ENCODE measurements at regions not wholly inside any gene's neighbourhood (a gene's known extent, or its start where the extent isn't known, plus 50 kb on each side); places are given as distances from the start of the nearest gene placed in this dataset.

DNA sequence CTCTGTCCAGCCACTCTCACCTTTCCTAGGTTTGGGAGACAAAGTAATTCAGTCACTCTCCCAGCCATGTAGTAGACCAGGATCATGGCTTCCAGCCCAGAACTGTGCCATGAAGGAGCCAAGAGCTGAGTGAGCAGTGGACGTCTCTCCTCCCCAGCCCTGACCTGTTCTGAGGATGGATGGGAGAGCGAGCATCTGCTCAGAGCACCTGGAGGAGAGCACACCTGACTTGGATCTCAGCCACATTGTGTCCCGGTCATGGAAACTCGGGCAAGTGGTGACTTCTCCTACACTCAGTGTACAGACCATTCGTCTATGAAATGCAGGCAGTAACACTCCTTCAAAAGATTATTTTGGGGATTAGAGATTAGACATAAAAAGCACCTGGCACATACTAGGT lies 299.7 kb downstream of the TNS1 start:
- POLR2A ChIA-PET = no interaction called here

More for the DNA sequence above, 299.7 kb downstream of the TNS1 start:
- Histone ChIP-seq H2AFZ (ENCODE audit: low read length) (no peak overlapping the region), H3K27ac (ENCODE audit: extremely low read length, insufficient read depth, low read length) (no peak overlapping the region), H3K9ac (ENCODE audit: insufficient read depth, low read depth, low read length) (no peak overlapping the region), H3K79me2 (ENCODE audit: insufficient read depth, low read length) (no peaks in the 10 kb centered on the region), H3K9me3 (ENCODE audit: low read length) (no peaks in the 10 kb centered on the region), H3K4me1 (ENCODE audit: insufficient read depth, low read length) (no peaks in the 10 kb centered on the region), H3K4me3 (replicated peaks in 1 of 3; ENCODE audit: insufficient read depth in 1 of 3, low read depth in 2 of 3, low read length in 3 of 3) (no peak overlapping the region), H3K4me2 (ENCODE audit: low read depth, low read length) (no peak overlapping the region), H4K20me1 (ENCODE audit: insufficient read depth, low read length) (peaks cover 13% of the 10 kb centered on the region; the same call in 1 of the 2 replicates), H3K27me3 (ENCODE audit: control insufficient read depth in 1 of 2, insufficient read depth in 2 of 2, low read length in 2 of 2) (peaks cover under 1 to 6% of the 10 kb centered on the region in 2 experiments; a peak in 3 of 5 replicates), H3K36me3 (replicated peaks in 1 of 2; ENCODE audit: control insufficient read depth in 1 of 2, insufficient read depth in 2 of 2, low read length in 2 of 2) (no peaks in the 10 kb centered on the region)
- TF ChIP-seq, protein P1, sequence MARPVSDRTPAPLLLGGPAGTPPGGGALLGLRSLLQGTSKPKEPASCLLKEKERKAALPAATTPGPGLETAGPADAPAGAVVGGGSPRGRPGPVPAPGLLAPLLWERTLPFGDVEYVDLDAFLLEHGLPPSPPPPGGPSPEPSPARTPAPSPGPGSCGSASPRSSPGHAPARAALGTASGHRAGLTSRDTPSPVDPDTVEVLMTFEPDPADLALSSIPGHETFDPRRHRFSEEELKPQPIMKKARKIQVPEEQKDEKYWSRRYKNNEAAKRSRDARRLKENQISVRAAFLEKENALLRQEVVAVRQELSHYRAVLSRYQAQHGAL (CRISPR knock-in tag; IDR thresholded peaks at IDR 0.05; ENCODE audit: not compliant biosample characterization) = no peak
- TF ChIP-seq MXI1 (IDR thresholded peaks at IDR 0.05; ENCODE audit: borderline replicate concordance, low read depth, low read length) (no peak), NCOA2 (CRISPR knock-in tag; IDR thresholded peaks at IDR 0.05) (no peak), ZFY (CRISPR knock-in tag; IDR thresholded peaks at IDR 0.05) (no peak), ZNF350 (CRISPR knock-in tag; IDR thresholded peaks at IDR 0.05; ENCODE audit: borderline replicate concordance, low read depth) (no peak), DNMT3B (CRISPR knock-in tag; conservative IDR thresholded peaks at IDR 0.05) (no peak), ISL2 (CRISPR knock-in tag; IDR thresholded peaks at IDR 0.05) (no peak), NR2F1 (CRISPR knock-in tag; IDR thresholded peaks at IDR 0.05) (no peak), ZNF253 (CRISPR knock-in tag; IDR thresholded peaks at IDR 0.05; ENCODE audit: borderline replicate concordance) (no peak)
- TF ChIP-seq, protein P2, sequence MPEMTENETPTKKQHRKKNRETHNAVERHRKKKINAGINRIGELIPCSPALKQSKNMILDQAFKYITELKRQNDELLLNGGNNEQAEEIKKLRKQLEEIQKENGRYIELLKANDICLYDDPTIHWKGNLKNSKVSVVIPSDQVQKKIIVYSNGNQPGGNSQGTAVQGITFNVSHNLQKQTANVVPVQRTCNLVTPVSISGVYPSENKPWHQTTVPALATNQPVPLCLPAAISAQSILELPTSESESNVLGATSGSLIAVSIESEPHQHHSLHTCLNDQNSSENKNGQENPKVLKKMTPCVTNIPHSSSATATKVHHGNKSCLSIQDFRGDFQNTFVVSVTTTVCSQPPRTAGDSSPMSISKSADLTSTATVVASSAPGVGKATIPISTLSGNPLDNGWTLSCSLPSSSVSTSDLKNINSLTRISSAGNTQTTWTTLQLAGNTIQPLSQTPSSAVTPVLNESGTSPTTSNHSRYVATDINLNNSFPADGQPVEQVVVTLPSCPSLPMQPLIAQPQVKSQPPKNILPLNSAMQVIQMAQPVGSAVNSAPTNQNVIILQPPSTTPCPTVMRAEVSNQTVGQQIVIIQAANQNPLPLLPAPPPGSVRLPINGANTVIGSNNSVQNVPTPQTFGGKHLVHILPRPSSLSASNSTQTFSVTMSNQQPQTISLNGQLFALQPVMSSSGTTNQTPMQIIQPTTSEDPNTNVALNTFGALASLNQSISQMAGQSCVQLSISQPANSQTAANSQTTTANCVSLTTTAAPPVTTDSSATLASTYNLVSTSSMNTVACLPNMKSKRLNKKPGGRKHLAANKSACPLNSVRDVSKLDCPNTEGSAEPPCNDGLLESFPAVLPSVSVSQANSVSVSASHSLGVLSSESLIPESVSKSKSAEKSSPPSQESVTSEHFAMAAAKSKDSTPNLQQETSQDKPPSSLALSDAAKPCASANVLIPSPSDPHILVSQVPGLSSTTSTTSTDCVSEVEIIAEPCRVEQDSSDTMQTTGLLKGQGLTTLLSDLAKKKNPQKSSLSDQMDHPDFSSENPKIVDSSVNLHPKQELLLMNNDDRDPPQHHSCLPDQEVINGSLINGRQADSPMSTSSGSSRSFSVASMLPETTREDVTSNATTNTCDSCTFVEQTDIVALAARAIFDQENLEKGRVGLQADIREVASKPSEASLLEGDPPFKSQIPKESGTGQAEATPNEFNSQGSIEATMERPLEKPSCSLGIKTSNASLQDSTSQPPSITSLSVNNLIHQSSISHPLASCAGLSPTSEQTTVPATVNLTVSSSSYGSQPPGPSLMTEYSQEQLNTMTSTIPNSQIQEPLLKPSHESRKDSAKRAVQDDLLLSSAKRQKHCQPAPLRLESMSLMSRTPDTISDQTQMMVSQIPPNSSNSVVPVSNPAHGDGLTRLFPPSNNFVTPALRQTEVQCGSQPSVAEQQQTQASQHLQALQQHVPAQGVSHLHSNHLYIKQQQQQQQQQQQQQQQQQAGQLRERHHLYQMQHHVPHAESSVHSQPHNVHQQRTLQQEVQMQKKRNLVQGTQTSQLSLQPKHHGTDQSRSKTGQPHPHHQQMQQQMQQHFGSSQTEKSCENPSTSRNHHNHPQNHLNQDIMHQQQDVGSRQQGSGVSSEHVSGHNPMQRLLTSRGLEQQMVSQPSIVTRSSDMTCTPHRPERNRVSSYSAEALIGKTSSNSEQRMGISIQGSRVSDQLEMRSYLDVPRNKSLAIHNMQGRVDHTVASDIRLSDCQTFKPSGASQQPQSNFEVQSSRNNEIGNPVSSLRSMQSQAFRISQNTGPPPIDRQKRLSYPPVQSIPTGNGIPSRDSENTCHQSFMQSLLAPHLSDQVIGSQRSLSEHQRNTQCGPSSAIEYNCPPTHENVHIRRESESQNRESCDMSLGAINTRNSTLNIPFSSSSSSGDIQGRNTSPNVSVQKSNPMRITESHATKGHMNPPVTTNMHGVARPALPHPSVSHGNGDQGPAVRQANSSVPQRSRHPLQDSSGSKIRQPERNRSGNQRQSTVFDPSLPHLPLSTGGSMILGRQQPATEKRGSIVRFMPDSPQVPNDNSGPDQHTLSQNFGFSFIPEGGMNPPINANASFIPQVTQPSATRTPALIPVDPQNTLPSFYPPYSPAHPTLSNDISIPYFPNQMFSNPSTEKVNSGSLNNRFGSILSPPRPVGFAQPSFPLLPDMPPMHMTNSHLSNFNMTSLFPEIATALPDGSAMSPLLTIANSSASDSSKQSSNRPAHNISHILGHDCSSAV (CRISPR knock-in tag; IDR thresholded peaks at IDR 0.05; ENCODE audit: borderline replicate concordance) = no peak
- TF ChIP-seq, protein P3, sequence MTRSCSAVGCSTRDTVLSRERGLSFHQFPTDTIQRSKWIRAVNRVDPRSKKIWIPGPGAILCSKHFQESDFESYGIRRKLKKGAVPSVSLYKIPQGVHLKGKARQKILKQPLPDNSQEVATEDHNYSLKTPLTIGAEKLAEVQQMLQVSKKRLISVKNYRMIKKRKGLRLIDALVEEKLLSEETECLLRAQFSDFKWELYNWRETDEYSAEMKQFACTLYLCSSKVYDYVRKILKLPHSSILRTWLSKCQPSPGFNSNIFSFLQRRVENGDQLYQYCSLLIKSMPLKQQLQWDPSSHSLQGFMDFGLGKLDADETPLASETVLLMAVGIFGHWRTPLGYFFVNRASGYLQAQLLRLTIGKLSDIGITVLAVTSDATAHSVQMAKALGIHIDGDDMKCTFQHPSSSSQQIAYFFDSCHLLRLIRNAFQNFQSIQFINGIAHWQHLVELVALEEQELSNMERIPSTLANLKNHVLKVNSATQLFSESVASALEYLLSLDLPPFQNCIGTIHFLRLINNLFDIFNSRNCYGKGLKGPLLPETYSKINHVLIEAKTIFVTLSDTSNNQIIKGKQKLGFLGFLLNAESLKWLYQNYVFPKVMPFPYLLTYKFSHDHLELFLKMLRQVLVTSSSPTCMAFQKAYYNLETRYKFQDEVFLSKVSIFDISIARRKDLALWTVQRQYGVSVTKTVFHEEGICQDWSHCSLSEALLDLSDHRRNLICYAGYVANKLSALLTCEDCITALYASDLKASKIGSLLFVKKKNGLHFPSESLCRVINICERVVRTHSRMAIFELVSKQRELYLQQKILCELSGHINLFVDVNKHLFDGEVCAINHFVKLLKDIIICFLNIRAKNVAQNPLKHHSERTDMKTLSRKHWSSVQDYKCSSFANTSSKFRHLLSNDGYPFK (CRISPR knock-in tag; IDR thresholded peaks at IDR 0.05; ENCODE audit: borderline replicate concordance) = no peak
- no TSS peak for BruUV-seq (replicated peaks)
- CTCF ChIA-PET (ENCODE audit: low intra/inter-chr PET ratio, low total read pairs) = no interaction called here
- intact Hi-C loops (cut with micrococcal nuclease; ENCODE audit: unreplicated experiment) = no loop called here
- 9% methylated on average over 4 of the region's 5 CpGs for WGBS (ENCODE audit: low lambda C conversion rate)
- no peak for ATAC-seq
- no peak for DNase-seq (ENCODE audit: low spot score)
- FAIRE-seq = no peak
- in situ Hi-C loops (cut with HindIII; ENCODE audit: extremely low pct_ligation_motif_present, low pct_unique_long_range_greater_than_20kb) = no loop called here
